Mesendoderm (in vitro differentiated cells): ENCODE measurements at regions not wholly inside any gene's neighbourhood (a gene's known extent, or its start where the extent isn't known, plus 50 kb on each side); places are given as distances from the start of the nearest gene placed in this dataset.

Experiments used
- DNase-seq: peaks from one replicate; pipeline ENCODE4 v3.0.0; 2013
- H2AK5ac ChIP-seq: 2 replicates; pipeline ENCODE4 v1.6.1; 2013; ENCODE audit warnings: low read length, inconsistent platforms
- H2BK120ac ChIP-seq: 2 replicates; pipeline ENCODE4 v1.6.1; 2013; ENCODE audit warnings: low read depth, mild to moderate bottlenecking, low read length, moderate library complexity, mixed read lengths
- H2BK15ac ChIP-seq: replicated peaks from 2 replicates; pipeline ENCODE4 v1.6.1; 2013; ENCODE audit warnings: low read depth, mild to moderate bottlenecking, moderate library complexity
- H2BK5ac ChIP-seq: 2 replicates; pipeline ENCODE4 v1.6.1; 2013; ENCODE audit warnings: low read length, inconsistent platforms
- H3K18ac ChIP-seq: 2 replicates; pipeline ENCODE4 v1.6.1; 2013; ENCODE audit warnings: mild to moderate bottlenecking, low read length, mixed read lengths
- H3K23ac ChIP-seq: one replicate; pipeline ENCODE4 v1.6.1; 2013; ENCODE audit warnings: low read length
- H3K27ac ChIP-seq: 2 replicates; pipeline ENCODE4 v1.5.1; 2013; ENCODE audit warnings: low read depth, mild to moderate bottlenecking, inconsistent platforms, low read length, moderate library complexity
- H3K27me3 ChIP-seq: 2 replicates; pipeline ENCODE4 v1.6.1; 2013; ENCODE audit warnings: low read length, control low read depth, mild to moderate bottlenecking, inconsistent platforms; ENCODE audit not compliant: insufficient read depth, poor library complexity
- H3K36me3 ChIP-seq: 2 replicates; pipeline ENCODE4 v1.6.1; 2013; ENCODE audit warnings: low read length, inconsistent platforms; ENCODE audit not compliant: control insufficient read depth, insufficient read depth
- H3K4ac ChIP-seq: one replicate; pipeline ENCODE4 v1.6.1; 2013; ENCODE audit warnings: low read depth, mild to moderate bottlenecking, low read length, moderate library complexity
- H3K4me1 ChIP-seq: 2 replicates; pipeline ENCODE4 v1.6.1; 2013; ENCODE audit warnings: low read depth, low read length, inconsistent platforms; ENCODE audit not compliant: control insufficient read depth
- H3K4me2 ChIP-seq: 2 replicates; pipeline ENCODE4 v1.6.1; 2013; ENCODE audit warnings: low read length
- H3K4me3 ChIP-seq: 2 replicates; pipeline ENCODE4 v1.5.1; 2013; ENCODE audit warnings: mild to moderate bottlenecking, low read length
- H3K56ac ChIP-seq: one replicate; pipeline ENCODE4 v1.6.1; 2013; ENCODE audit warnings: low read length
- H3K79me1 ChIP-seq: 2 replicates; pipeline ENCODE4 v1.6.1; 2013; ENCODE audit warnings: low read length, inconsistent platforms
- H3K79me2 ChIP-seq: 2 replicates; pipeline ENCODE4 v1.6.1; 2013; ENCODE audit warnings: mild to moderate bottlenecking, low read length; ENCODE audit not compliant: control insufficient read depth, insufficient read depth
- H3K9ac ChIP-seq: 2 replicates; pipeline ENCODE4 v1.6.1; 2013; ENCODE audit warnings: low read length, inconsistent platforms
- H4K5ac ChIP-seq: one replicate; pipeline ENCODE4 v1.6.1; 2013; ENCODE audit warnings: low read length
- H4K8ac ChIP-seq: one replicate; pipeline ENCODE4 v1.6.1; 2013; ENCODE audit warnings: low read depth, mild to moderate bottlenecking, control low read depth, low read length, moderate library complexity
- WGBS: extraction: QIAGEN DNeasy Blood & Tissue Kit; methylation state at CpG from one replicate; pipeline ENCODE4 v1.1.7; 2013; ENCODE audit warnings: low lambda C conversion rate, missing lambda C conversion rate; ENCODE audit not compliant: insufficient coverage; ENCODE audit errors: extremely low coverage; 5-methylcytosine and 5-hydroxymethylcytosine counted together

DNA sequence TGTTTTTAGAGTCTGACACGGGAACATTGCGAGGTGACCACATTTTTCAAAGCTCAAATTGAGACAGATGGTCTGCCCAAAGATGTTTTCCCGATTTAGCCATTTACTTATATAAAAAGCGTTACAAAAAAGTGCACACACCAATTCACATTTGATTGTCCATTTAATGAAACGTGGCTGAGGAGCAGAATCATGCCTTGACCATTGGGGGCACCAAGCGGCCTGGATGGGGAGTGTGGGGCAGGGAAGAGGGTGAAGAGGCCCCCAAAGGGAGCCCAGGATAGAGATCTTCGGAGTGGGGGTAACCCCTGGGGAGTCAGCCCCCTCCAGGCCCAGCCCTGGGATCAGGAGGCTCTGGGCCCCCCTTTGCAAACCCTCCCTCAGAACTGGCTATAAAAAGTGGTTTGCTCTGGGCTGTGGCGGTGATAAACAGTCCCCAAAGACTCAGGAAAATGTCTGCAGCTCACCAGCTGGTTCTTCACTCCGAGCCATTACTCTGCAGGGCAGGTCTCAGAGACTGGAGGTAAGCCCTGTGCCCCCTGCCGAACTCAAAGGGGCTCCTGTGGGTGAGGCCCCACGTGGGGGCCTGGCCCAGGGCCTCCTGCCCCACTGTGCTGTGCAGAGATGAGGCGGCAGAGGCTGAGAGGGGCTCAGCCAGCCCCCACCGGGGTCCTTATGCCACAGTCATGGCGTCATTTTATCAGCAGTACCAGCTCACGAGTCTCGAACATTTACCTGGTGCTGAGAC lies 105.9 kb upstream of the SEC14L1 start:
- Histone ChIP-seq H4K8ac (no peak overlapping the region), H2BK15ac (no peak overlapping the region), H3K4ac (no peak overlapping the region), H3K4me1 (no peaks in the 10 kb centered on the region), H3K18ac (no peak overlapping the region), H4K5ac (no peak overlapping the region), H2BK120ac (no peak overlapping the region), H3K4me2 (no peak overlapping the region), H3K4me3 (no peak overlapping the region), H3K36me3 (no peaks in the 10 kb centered on the region), H3K56ac (no peak overlapping the region), H2AK5ac (no peak overlapping the region), H3K27me3 (no peaks in the 10 kb centered on the region), H3K79me2 (no peaks in the 10 kb centered on the region), H3K9ac (no peak overlapping the region), H3K27ac (no peak overlapping the region), H3K79me1 (no peaks in the 10 kb centered on the region), H3K23ac (no peak overlapping the region), H2BK5ac (no peak overlapping the region)
- WGBS: no CpG with 5 or more reads among the region's 16 CpGs
- DNase-seq: no peak

DNA sequence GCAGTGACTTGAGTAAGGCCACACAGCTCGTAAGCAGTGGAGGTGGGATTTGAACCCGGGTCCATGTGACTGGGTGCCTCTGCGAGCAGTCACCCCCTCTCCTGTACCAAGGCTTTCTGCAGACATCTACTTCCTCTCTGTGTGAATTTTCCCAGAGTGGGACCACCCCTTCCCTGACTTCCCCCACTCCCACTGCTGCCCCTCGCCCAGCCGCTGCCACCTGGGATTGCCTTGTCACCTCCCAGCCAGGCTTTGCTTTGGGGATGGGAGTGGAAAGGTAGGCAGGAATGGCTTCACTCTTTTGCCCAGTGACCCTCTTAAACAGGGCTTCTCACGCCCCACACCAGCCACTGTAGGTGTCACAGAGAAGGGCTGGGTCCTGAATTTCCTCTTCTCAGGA lies 105.2 kb upstream of the SEC14L1 start:
- Histone ChIP-seq H3K27ac (no peak overlapping the region), H3K23ac (no peak overlapping the region), H2AK5ac (no peak overlapping the region), H3K4me1 (no peaks in the 10 kb centered on the region), H2BK120ac (no peak overlapping the region), H2BK15ac (no peak overlapping the region), H3K4ac (no peak overlapping the region), H3K4me2 (no peak overlapping the region), H3K4me3 (no peak overlapping the region), H2BK5ac (no peak overlapping the region), H4K8ac (no peak overlapping the region), H4K5ac (no peak overlapping the region), H3K79me2 (no peaks in the 10 kb centered on the region), H3K56ac (no peak overlapping the region), H3K9ac (no peak overlapping the region), H3K79me1 (no peaks in the 10 kb centered on the region), H3K27me3 (no peaks in the 10 kb centered on the region), H3K36me3 (no peaks in the 10 kb centered on the region), H3K18ac (no peak overlapping the region)
- DNase-seq: no peak
- WGBS: no CpG with 5 or more reads among the region's 6 CpGs

- Histone ChIP-seq H3K4ac (no peak overlapping the region), H3K27ac (no peak overlapping the region), H2BK120ac (no peak overlapping the region), H3K4me3 (no peak overlapping the region), H3K18ac (no peak overlapping the region), H2BK15ac (no peak overlapping the region), H4K8ac (no peak overlapping the region), H2BK5ac (no peak overlapping the region), H3K4me1 (no peaks in the 10 kb centered on the region), H4K5ac (no peak overlapping the region), H3K27me3 (no peaks in the 10 kb centered on the region), H3K9ac (no peak overlapping the region), H3K4me2 (no peak overlapping the region), H2AK5ac (no peak overlapping the region), H3K56ac (no peak overlapping the region), H3K23ac (no peak overlapping the region), H3K36me3 (no peaks in the 10 kb centered on the region), H3K79me2 (no peaks in the 10 kb centered on the region), H3K79me1 (no peaks in the 10 kb centered on the region)
- no CpG with 5 or more reads among the region's 16 CpGs for WGBS
- no peak for DNase-seq
These were observed 104.5 kb upstream of the SEC14L1 start for GRCh38 chr17:77036136-77036840.

- no peak overlapping the region for H3K4me3 ChIP-seq
- no peak overlapping the region for H3K27ac ChIP-seq
- H4K5ac ChIP-seq: no peak overlapping the region
- H3K79me1 ChIP-seq: no peaks in the 10 kb centered on the region
- H3K79me2 ChIP-seq: no peaks in the 10 kb centered on the region
- H3K27me3 ChIP-seq: no peaks in the 10 kb centered on the region
- H2BK120ac ChIP-seq: no peak overlapping the region
- H2AK5ac ChIP-seq: no peak overlapping the region
- H3K36me3 ChIP-seq: no peaks in the 10 kb centered on the region
- H4K8ac ChIP-seq: no peak overlapping the region
- WGBS: no CpG with 5 or more reads among the region's 23 CpGs
- H3K4me2 ChIP-seq: no peak overlapping the region
- H3K4me1 ChIP-seq: no peaks in the 10 kb centered on the region
- no peak overlapping the region for H2BK15ac ChIP-seq
- H3K56ac ChIP-seq: no peak overlapping the region
- DNase-seq: no peak
- H3K9ac ChIP-seq: no peak overlapping the region
- no peak overlapping the region for H2BK5ac ChIP-seq
- H3K23ac ChIP-seq: no peak overlapping the region
- no peak overlapping the region for H3K18ac ChIP-seq
- H3K4ac ChIP-seq: no peak overlapping the region
These were observed 103.9 kb upstream of the SEC14L1 start for GRCh38 chr17:77036841-77037381.

GRCh38 chr17:77037943-77038342 lies 102.8 kb upstream of the SEC14L1 start:
- H3K79me1 ChIP-seq: no peaks in the 10 kb centered on the region
- no peak overlapping the region for H3K4ac ChIP-seq
- no peaks in the 10 kb centered on the region for H3K4me1 ChIP-seq
- H2BK5ac ChIP-seq: no peak overlapping the region
- H3K27ac ChIP-seq: no peak overlapping the region
- no CpG with 5 or more reads among the region's 7 CpGs for WGBS
- no peak overlapping the region for H2BK15ac ChIP-seq
- H3K18ac ChIP-seq: no peak overlapping the region
- H2BK120ac ChIP-seq: no peak overlapping the region
- no peak for DNase-seq
- H2AK5ac ChIP-seq: no peak overlapping the region
- no peak overlapping the region for H3K4me2 ChIP-seq
- H4K8ac ChIP-seq: no peak overlapping the region
- H4K5ac ChIP-seq: no peak overlapping the region
- no peaks in the 10 kb centered on the region for H3K27me3 ChIP-seq
- no peak overlapping the region for H3K56ac ChIP-seq
- H3K9ac ChIP-seq: no peak overlapping the region
- H3K23ac ChIP-seq: no peak overlapping the region
- H3K36me3 ChIP-seq: no peaks in the 10 kb centered on the region
- no peaks in the 10 kb centered on the region for H3K79me2 ChIP-seq
- no peak overlapping the region for H3K4me3 ChIP-seq
